ENCODE measurements at regions not wholly inside any gene's neighbourhood (a gene's known extent, or its start where the extent isn't known, plus 50 kb on each side); places are given as distances from the start of the nearest gene placed in this dataset.

- H3K27ac ChIP-seq = no peak overlapping the region
- no peak for TF ChIP-seq ZFX (IDR thresholded peaks at IDR 0.05)
- TF ChIP-seq CTCF (conservative IDR thresholded peaks at IDR 0.05) = no peak
Measured at GRCh38 chr10:126722726-126723125, 52.2 kb upstream of the C10orf90 start.

DNA sequence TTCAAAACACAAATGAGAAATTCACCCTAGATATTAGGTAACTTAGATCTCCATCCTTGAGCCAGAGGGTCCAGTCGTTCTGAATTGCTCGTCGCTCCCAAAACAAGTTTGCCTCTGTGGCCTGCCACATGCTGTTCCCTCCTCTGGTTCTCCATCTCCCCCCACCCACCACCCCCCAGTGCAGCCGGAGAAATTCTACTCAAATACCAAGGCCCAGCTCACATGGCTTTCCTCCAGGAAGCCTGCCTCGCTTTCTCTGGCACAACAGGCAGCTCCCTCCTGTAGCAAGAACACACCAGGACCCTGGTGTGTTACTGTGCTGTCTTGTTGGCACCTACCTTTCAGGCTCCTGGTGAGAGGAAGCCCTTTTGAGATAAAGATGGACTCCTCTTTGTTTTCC lies 52.7 kb upstream of the C10orf90 start:
- TF ChIP-seq CTCF (conservative IDR thresholded peaks at IDR 0.05) (no peak), ZFX (IDR thresholded peaks at IDR 0.05) (no peak)
- H3K27ac ChIP-seq = no peak overlapping the region

DNA sequence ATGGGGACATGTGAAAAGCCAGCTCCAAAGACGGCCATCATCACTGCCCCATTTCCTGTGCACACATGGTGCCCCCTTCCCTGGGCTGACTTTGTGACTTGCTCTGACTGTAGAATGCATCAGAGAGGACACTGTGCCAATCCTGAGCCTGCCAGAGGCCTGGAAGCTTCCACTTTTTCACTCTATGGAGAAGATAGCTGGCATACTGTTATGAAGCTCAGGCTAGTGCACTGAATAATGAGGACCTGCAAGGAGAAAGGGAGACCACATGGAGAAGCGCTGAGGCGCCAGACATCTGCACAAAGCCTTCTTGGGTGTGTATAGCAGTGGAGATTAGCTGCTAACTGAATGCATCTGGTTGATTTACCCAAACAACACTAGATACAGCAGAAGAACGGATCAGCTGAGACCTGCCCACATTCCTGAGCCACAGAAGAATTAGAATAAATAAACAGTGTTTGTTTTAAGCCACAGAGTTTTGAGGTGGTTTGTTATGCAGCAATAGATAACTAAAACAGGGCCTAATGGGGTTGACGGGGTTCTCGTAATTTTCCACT lies 58.9 kb upstream of the C10orf90 start:
- TF ChIP-seq ZFX (IDR thresholded peaks at IDR 0.05) (no peak), CTCF (conservative IDR thresholded peaks at IDR 0.05) (no peak)

GRCh38 chr10:126730856-126731609 lies 60.5 kb upstream of the C10orf90 start:
- H3K27ac ChIP-seq = no peak overlapping the region
- TF ChIP-seq CTCF (conservative IDR thresholded peaks at IDR 0.05) = no peak
- no peak for TF ChIP-seq ZFX (IDR thresholded peaks at IDR 0.05)

More for the DNA sequence above, 58.9 kb upstream of the C10orf90 start:
- H3K27ac ChIP-seq = no peak overlapping the region

GRCh38 chr10:126731610-126731990 lies 61.1 kb upstream of the C10orf90 start:
- TF ChIP-seq ZFX (IDR thresholded peaks at IDR 0.05) (no peak), CTCF (conservative IDR thresholded peaks at IDR 0.05) (no peak)
- H3K27ac ChIP-seq = no peak overlapping the region

- no peak overlapping the region for H3K27ac ChIP-seq
- TF ChIP-seq CTCF (conservative IDR thresholded peaks at IDR 0.05) (no peak), ZFX (IDR thresholded peaks at IDR 0.05) (no peak)
Measured at GRCh38 chr10:126732308-126732707, 61.8 kb upstream of the C10orf90 start.

- TF ChIP-seq ZFX (IDR thresholded peaks at IDR 0.05) (no peak), CTCF (conservative IDR thresholded peaks at IDR 0.05) (no peak)
Measured at GRCh38 chr10:126732868-126733267, 62.4 kb upstream of the C10orf90 start.

More at GRCh38 chr10:126732868-126733267, 62.4 kb upstream of the C10orf90 start:
- no peak overlapping the region for H3K27ac ChIP-seq
